ENCODE measurements at regions not wholly inside any gene's neighbourhood (a gene's known extent, or its start where the extent isn't known, plus 50 kb on each side); places are given as distances from the start of the nearest gene placed in this dataset.

DNA sequence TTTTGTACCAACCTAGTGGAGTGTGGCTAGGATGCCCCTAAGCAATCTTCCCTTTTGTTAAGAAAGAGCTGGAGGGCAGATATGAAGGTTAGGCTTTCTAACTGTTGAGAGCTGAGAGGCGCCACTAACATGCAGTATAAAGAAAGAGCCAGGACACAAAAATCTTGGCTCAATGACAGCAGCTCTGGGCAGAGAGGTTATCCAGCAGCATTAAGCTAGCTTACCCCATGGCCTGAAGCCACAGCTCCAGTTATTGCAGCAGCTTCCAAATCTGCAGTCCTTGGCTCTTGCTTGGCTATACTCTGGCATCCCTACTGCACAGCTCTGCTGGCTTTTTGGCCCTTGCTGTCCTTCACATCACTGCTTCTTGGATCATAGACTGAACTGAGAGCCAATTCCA is 213.4 kb downstream of the GPD2 start (continued):
- TF ChIP-seq, protein P1, sequence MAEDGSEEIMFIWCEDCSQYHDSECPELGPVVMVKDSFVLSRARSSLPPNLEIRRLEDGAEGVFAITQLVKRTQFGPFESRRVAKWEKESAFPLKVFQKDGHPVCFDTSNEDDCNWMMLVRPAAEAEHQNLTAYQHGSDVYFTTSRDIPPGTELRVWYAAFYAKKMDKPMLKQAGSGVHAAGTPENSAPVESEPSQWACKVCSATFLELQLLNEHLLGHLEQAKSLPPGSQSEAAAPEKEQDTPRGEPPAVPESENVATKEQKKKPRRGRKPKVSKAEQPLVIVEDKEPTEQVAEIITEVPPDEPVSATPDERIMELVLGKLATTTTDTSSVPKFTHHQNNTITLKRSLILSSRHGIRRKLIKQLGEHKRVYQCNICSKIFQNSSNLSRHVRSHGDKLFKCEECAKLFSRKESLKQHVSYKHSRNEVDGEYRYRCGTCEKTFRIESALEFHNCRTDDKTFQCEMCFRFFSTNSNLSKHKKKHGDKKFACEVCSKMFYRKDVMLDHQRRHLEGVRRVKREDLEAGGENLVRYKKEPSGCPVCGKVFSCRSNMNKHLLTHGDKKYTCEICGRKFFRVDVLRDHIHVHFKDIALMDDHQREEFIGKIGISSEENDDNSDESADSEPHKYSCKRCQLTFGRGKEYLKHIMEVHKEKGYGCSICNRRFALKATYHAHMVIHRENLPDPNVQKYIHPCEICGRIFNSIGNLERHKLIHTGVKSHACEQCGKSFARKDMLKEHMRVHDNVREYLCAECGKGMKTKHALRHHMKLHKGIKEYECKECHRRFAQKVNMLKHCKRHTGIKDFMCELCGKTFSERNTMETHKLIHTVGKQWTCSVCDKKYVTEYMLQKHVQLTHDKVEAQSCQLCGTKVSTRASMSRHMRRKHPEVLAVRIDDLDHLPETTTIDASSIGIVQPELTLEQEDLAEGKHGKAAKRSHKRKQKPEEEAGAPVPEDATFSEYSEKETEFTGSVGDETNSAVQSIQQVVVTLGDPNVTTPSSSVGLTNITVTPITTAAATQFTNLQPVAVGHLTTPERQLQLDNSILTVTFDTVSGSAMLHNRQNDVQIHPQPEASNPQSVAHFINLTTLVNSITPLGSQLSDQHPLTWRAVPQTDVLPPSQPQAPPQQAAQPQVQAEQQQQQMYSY (CRISPR knock-in tag; IDR thresholded peaks at IDR 0.05): no peak
- TF ChIP-seq RFX5 (IDR thresholded peaks at IDR 0.05; ENCODE audit: low read depth, low read length): no peak

GRCh38 chr2:156652691-156653090 is 216.5 kb downstream of the GPD2 start:
- no peaks in the 10 kb centered on the region for H4K20me1 ChIP-seq (ENCODE audit: control insufficient read depth, insufficient read depth)
- ChIA-PET CTCF (interaction anchor here (0.7 kb wide), 1 partner anchor 389 kb away, joined by 3 read pairs; no protein-coding TSS in a partner anchor), RAD21 (ENCODE audit: unreplicated experiment) (no interaction called here), POLR2A (no interaction called here), SMC1A (ENCODE audit: uncharacterized antibody, unreplicated experiment) (no interaction called here)
- H3K27me3 ChIP-seq (replicated peaks in 1 of 2; ENCODE audit: control insufficient read depth in 2 of 2, insufficient read depth in 2 of 2, low read length in 1 of 2): no peaks in the 10 kb centered on the region
- H3K4me2 ChIP-seq (ENCODE audit: control insufficient read depth, insufficient read depth): no peak overlapping the region
- no peak for DNase-seq (ENCODE audit: low read depth, low spot score)
- no peaks in the 10 kb centered on the region for H3K9me3 ChIP-seq (replicated peaks; ENCODE audit: control insufficient read depth, insufficient read depth, low read length)
- in situ Hi-C loops (cut with MboI) (no loop called here), intact Hi-C loops (cut with micrococcal nuclease; ENCODE audit: unreplicated experiment) (no loop called here)
- H3K79me2 ChIP-seq (ENCODE audit: control insufficient read depth, insufficient read depth, low read length): no peaks in the 10 kb centered on the region
- no TSS peak for BruUV-seq (replicated peaks)
- no peak for ATAC-seq
- H3K36me3 ChIP-seq (ENCODE audit: control insufficient read depth in 2 of 2, insufficient read depth in 2 of 2, low read length in 1 of 2): no peaks in the 10 kb centered on the region
- no peak for FAIRE-seq
- H3K4me3 ChIP-seq: no peak overlapping the region
- no peaks in the 10 kb centered on the region for H3K4me1 ChIP-seq (ENCODE audit: control insufficient read depth, insufficient read depth, low read length)
- H3K27ac ChIP-seq (ENCODE audit: control insufficient read depth, insufficient read depth): no peak overlapping the region
- H3K9ac ChIP-seq (ENCODE audit: control insufficient read depth, insufficient read depth, low read length): no peak overlapping the region
- no peak overlapping the region for H2AFZ ChIP-seq (ENCODE audit: control insufficient read depth, low read depth, low read length)
- no peak for TF ChIP-seq KAT2A (conservative IDR thresholded peaks at IDR 0.05; ENCODE audit: control insufficient read depth, low read depth, low read length)
- TF ChIP-seq FOXM1 (IDR thresholded peaks at IDR 0.05; ENCODE audit: low read depth, low read length): no peak
- no peak for TF ChIP-seq POLR2A (IDR thresholded peaks at IDR 0.05; ENCODE audit: low read depth, low read length)
- TF ChIP-seq BCLAF1 (IDR thresholded peaks at IDR 0.05): no peak
- no peak for TF ChIP-seq ZNF622 (IDR thresholded peaks at IDR 0.05)
- no peak for TF ChIP-seq NFYB (IDR thresholded peaks at IDR 0.05; ENCODE audit: insufficient read depth, low read depth, low read length)
- TF ChIP-seq SIN3A (IDR thresholded peaks at IDR 0.05; ENCODE audit: low read depth, low read length): no peak
- no peak for TF ChIP-seq ATF2 (IDR thresholded peaks at IDR 0.05; ENCODE audit: low read length)
- TF ChIP-seq E4F1 (IDR thresholded peaks at IDR 0.05; ENCODE audit: borderline replicate concordance, partially characterized antibody): no peak
- no peak for TF ChIP-seq POLR2AphosphoS2 (IDR thresholded peaks at IDR 0.05; ENCODE audit: low read depth, low read length)
- no peak for TF ChIP-seq TCF12 (IDR thresholded peaks at IDR 0.05; ENCODE audit: low read depth, low read length)
- no peak for TF ChIP-seq RFX5 (IDR thresholded peaks at IDR 0.05; ENCODE audit: low read depth, low read length)
- TF ChIP-seq GATAD2B (conservative IDR thresholded peaks at IDR 0.05; ENCODE audit: low read depth): no peak
- TF ChIP-seq CREB1 (IDR thresholded peaks at IDR 0.05; ENCODE audit: low read depth): no peak
